IMR-90 (cell line): ENCODE measurements at regions not wholly inside any gene's neighbourhood (a gene's known extent, or its start where the extent isn't known, plus 50 kb on each side); places are given as distances from the start of the nearest gene placed in this dataset.

Source experiments
- ATAC-seq: fragments of 200-7000 bp; cut with Tn5 transposase; 2 replicates; pipeline ENCODE4 v1.9.1; 2020; ENCODE audit warnings: low read depth, mild to moderate bottlenecking, moderate library complexity
- BruUV-seq: library from RNA; stranded (reverse); fragments of 400-500 nt; replicated peaks from 2 replicates; lab custom pipeline; 2021; lab: Mats Ljungman, UMichigan
- CTCF ChIA-PET: fragments of 300-600 bp; formaldehyde crosslinking; extraction: SDS; loops from one replicate; lab custom pipeline; 2021; ENCODE audit warnings: antibody characterized with exemption; lab: Yijun Ruan, JAX
- POLR2A ChIA-PET: fragments of 300-600 bp; sonication (Branson Sonifier 250); formaldehyde crosslinking; loops from one replicate; lab custom pipeline; 2022; ENCODE audit warnings: antibody characterized with exemption; ENCODE audit not compliant: unreplicated experiment; lab: Charles Lee
- DNase-seq: peaks from one replicate; pipeline ENCODE4 v3.0.0; 2013
- H2AFZ ChIP-seq: replicated peaks from 2 replicates; pipeline ENCODE3; 2013; ENCODE audit warnings: low read length, mild to moderate bottlenecking; ENCODE audit not compliant: poor library complexity
- H2AK5ac ChIP-seq: 2 replicates; pipeline ENCODE4 v1.6.1; 2013; ENCODE audit warnings: low read depth, low read length, inconsistent platforms
- H2AK9ac ChIP-seq: replicated peaks from 2 replicates; pipeline ENCODE3; 2013; ENCODE audit warnings: mild to moderate bottlenecking, low read depth, low read length, moderate library complexity; ENCODE audit not compliant: poor library complexity
- H2BK120ac ChIP-seq: 2 replicates; pipeline ENCODE4 v1.6.1; 2013; ENCODE audit warnings: low read depth, low read length, inconsistent platforms
- H2BK15ac ChIP-seq: 3 replicates; pipeline ENCODE4 v1.6.1; 2013; ENCODE audit warnings: low read depth, low read length, inconsistent platforms
- H2BK20ac ChIP-seq: 2 replicates; pipeline ENCODE4 v1.6.1; 2013; ENCODE audit warnings: low read depth, mild to moderate bottlenecking, inconsistent platforms, low read length, moderate library complexity
- H2BK5ac ChIP-seq: 2 replicates; pipeline ENCODE4 v1.6.1; 2013; ENCODE audit warnings: mild to moderate bottlenecking, low read depth, low read length, inconsistent platforms; ENCODE audit not compliant: poor library complexity, severe bottlenecking
- H3K14ac ChIP-seq: replicated peaks from 2 replicates; pipeline ENCODE4 v1.6.1; 2013; ENCODE audit warnings: low read depth, low read length, inconsistent platforms
- H3K18ac ChIP-seq: 2 replicates; pipeline ENCODE4 v1.6.1; 2013; ENCODE audit warnings: low read depth, low read length, control low read depth
- H3K23ac ChIP-seq: 2 replicates; pipeline ENCODE4 v1.6.1; 2013; ENCODE audit warnings: low read depth, low read length, inconsistent platforms
- H3K27ac ChIP-seq: 2 replicates; pipeline ENCODE4 v1.5.1; 2013; ENCODE audit warnings: mild to moderate bottlenecking, control low read depth, low read length; ENCODE audit not compliant: insufficient read depth
- H3K27me3 ChIP-seq: 2 replicates; pipeline ENCODE4 v1.6.1; 2013; ENCODE audit warnings: low read length; ENCODE audit not compliant: control insufficient read depth, insufficient read depth
- H3K36me3 ChIP-seq: 2 replicates; pipeline ENCODE4 v1.6.1; 2013; ENCODE audit warnings: low read length, mixed read lengths; ENCODE audit not compliant: control insufficient read depth, insufficient read depth
- H3K4ac ChIP-seq: 2 replicates; pipeline ENCODE4 v1.6.1; 2013; ENCODE audit warnings: low read depth, low read length, inconsistent platforms
- H3K4me1 ChIP-seq: 2 replicates; pipeline ENCODE4 v1.6.1; 2013; ENCODE audit warnings: low read length, mixed read lengths; ENCODE audit not compliant: control insufficient read depth, insufficient read depth
- H3K4me2 ChIP-seq: 2 replicates; pipeline ENCODE4 v1.6.1; 2013; ENCODE audit warnings: low read depth, mild to moderate bottlenecking, control low read depth, low read length, moderate library complexity
- H3K4me3 ChIP-seq: 2 replicates; pipeline ENCODE4 v1.5.1; 2013; ENCODE audit warnings: low read depth, mild to moderate bottlenecking, control low read depth, low read length, moderate library complexity; ENCODE audit not compliant: insufficient read depth
- H3K56ac ChIP-seq: 2 replicates; pipeline ENCODE4 v1.6.1; 2013; ENCODE audit warnings: low read length, inconsistent platforms; ENCODE audit not compliant: insufficient read depth; ENCODE audit errors: extremely low read depth
- H3K79me1 ChIP-seq, 2 experiments: 2 replicates each; pipeline ENCODE4 v1.6.1; 2013; ENCODE audit warnings: low read length in 2 of 2, inconsistent platforms in 1 of 2, low read depth in 1 of 2
- H3K9ac ChIP-seq: 2 replicates; pipeline ENCODE4 v1.6.1; 2013; ENCODE audit warnings: low read depth, low read length, control low read depth
- H3K9me1 ChIP-seq: 2 replicates; pipeline ENCODE4 v1.6.1; 2013; ENCODE audit warnings: low read length, inconsistent platforms; ENCODE audit not compliant: insufficient read depth
- H3K9me3 ChIP-seq: 2 replicates; pipeline ENCODE4 v1.6.1; 2013; ENCODE audit warnings: low read length; ENCODE audit not compliant: control insufficient read depth, insufficient read depth
- H4K20me1 ChIP-seq: 2 replicates; pipeline ENCODE4 v1.6.1; 2013; ENCODE audit warnings: low read length, inconsistent platforms; ENCODE audit not compliant: insufficient read depth
- H4K5ac ChIP-seq: 2 replicates; pipeline ENCODE4 v1.6.1; 2013; ENCODE audit warnings: mild to moderate bottlenecking, low read depth, low read length, control low read depth
- H4K8ac ChIP-seq, 2 experiments: 2 replicates each; pipeline ENCODE4 v1.6.1; 2013; ENCODE audit warnings: low read depth in 2 of 2, low read length in 2 of 2, control low read depth in 1 of 2, inconsistent platforms in 1 of 2
- H4K91ac ChIP-seq: 2 replicates; pipeline ENCODE4 v1.6.1; 2013; ENCODE audit warnings: low read depth, low read length, inconsistent platforms; ENCODE audit not compliant: insufficient read depth
- ELK1 ChIP-seq: fragments of 150-350 bp; IDR thresholded peaks from 2 replicates; pipeline ENCODE4 v1.6.1; 2016; ENCODE audit warnings: low read depth, mild to moderate bottlenecking, low read length, moderate library complexity, borderline replicate concordance
- MAFK ChIP-seq: IDR thresholded peaks from 2 replicates; pipeline ENCODE4 v1.6.1; 2012; ENCODE audit warnings: low read depth, low read length, improper control_type of control experiment
- WGBS, 2 experiments: methylation state at CpG; one replicate each; pipeline versions ENCODE4 v1.1.5 to v1.1.7; 2013; ENCODE audit warnings: missing lambda C conversion rate in 2 of 2; ENCODE audit not compliant: insufficient read length in 1 of 2; ENCODE audit errors: extremely low coverage in 2 of 2; 5-methylcytosine and 5-hydroxymethylcytosine counted together
- dilution Hi-C: fragments of 300-500 bp; cut with HindIII; formaldehyde crosslinking; loops from one replicate; pipeline ENCODE4 v1.14.3; 2018; ENCODE audit warnings: low sequenced_read_pairs; ENCODE audit not compliant: unreplicated experiment
- in situ Hi-C: fragments of 300-500 bp; cut with MboI; formaldehyde crosslinking; loops from 3 replicates; pipeline ENCODE4 v1.14.3; 2019; ENCODE audit warnings: low sequenced_read_pairs, inconsistent platforms, mixed read lengths
- intact Hi-C: fragments of 100-400 bp; cut with micrococcal nuclease; formaldehyde crosslinking; loops from 2 replicates; pipeline ENCODE4 v1.10.0; 2022

- no peak overlapping the region for H2AK5ac ChIP-seq
- no peak overlapping the region for H3K56ac ChIP-seq
- dilution Hi-C loops = no loop called here
- H3K9me3 ChIP-seq = no peaks in the 10 kb centered on the region
- H3K4me1 ChIP-seq = peaks cover 4% of the 10 kb centered on the region
- H3K9me1 ChIP-seq = no peaks in the 10 kb centered on the region
- no TSS peak for BruUV-seq
- H3K27ac ChIP-seq = no peak overlapping the region
- no peak overlapping the region for H3K4me2 ChIP-seq
- ATAC-seq (peak; percentile 37; the same call in 1 of the 2 replicates), DNase-seq (peak; percentile 72)
- TF ChIP-seq MAFK = peak; percentile 19; the same call in 1 of the 2 replicates
- no peak for TF ChIP-seq ELK1
- no peak overlapping the region for H2AFZ ChIP-seq
- no peak overlapping the region for H3K18ac ChIP-seq
- no peak overlapping the region for H3K23ac ChIP-seq
- no peak overlapping the region for H3K14ac ChIP-seq
- no peaks in the 10 kb centered on the region for H3K36me3 ChIP-seq
- H2BK5ac ChIP-seq = no peak overlapping the region
- no peak overlapping the region for H2BK20ac ChIP-seq
- no peak overlapping the region; a peak in 1 of 4 replicates for H4K8ac ChIP-seq
- no peaks in the 10 kb centered on the region for H3K27me3 ChIP-seq
- H4K91ac ChIP-seq = no peak overlapping the region
- WGBS, 2 experiments = no CpG with 5 or more reads among the region's 5 CpGs
- in situ Hi-C loops = no loop called here
- no peak overlapping the region for H3K4me3 ChIP-seq
- H2BK15ac ChIP-seq = no peak overlapping the region
- ChIA-PET CTCF (interaction anchor here (0.8 kb wide), 1 partner anchor 10 kb away, joined by 3 read pairs; no protein-coding TSS in a partner anchor), POLR2A (no interaction called here)
- no peak overlapping the region for H3K4ac ChIP-seq
- H3K9ac ChIP-seq = no peak overlapping the region
- no peak overlapping the region for H4K5ac ChIP-seq
- intact Hi-C loops = no loop called here
- H2AK9ac ChIP-seq = no peak overlapping the region
- H4K20me1 ChIP-seq = no peaks in the 10 kb centered on the region
- no peak overlapping the region for H2BK120ac ChIP-seq
- no peaks in the 10 kb centered on the region for H3K79me1 ChIP-seq
These were observed 51.9 kb upstream of the UBR2 start for GRCh38 chr6:42511803-42512422.
